Tibial nerve (tissue), 4 donors: ENCODE measurements at regions not wholly inside any gene's neighbourhood (a gene's known extent, or its start where the extent isn't known, plus 50 kb on each side); places are given as distances from the start of the nearest gene placed in this dataset.

ENCODE experiments used
- EP300 ChIP-seq, 2 donors: sonication (generic); formaldehyde crosslinking; IDR thresholded peaks; one replicate each; pipeline ENCODE4 v1.6.1; 2017; ENCODE audit warnings: antibody characterized with exemption in 2 of 2, mild to moderate bottlenecking in 1 of 2
- POLR2A ChIP-seq, 2 donors: fragments of 450-650 bp; IDR thresholded peaks; one replicate each; pipeline ENCODE4 v1.6.1; 2017; ENCODE audit warnings: antibody characterized with exemption in 2 of 2, mild to moderate bottlenecking in 2 of 2, moderate library complexity in 2 of 2
- TF ChIP-seq, protein P1 (sequence below), 5 experiments: fragments of 200-600 bp in 3 of 5; fragments of 450-650 bp in 2 of 5; sonication (generic) in 3 of 5; IDR thresholded peaks; one replicate each; pipeline ENCODE4 v1.5.1; 2016 to 2019; ENCODE audit warnings: antibody characterized with exemption in 5 of 5, mild to moderate bottlenecking in 3 of 5, moderate library complexity in 2 of 5

DNA sequence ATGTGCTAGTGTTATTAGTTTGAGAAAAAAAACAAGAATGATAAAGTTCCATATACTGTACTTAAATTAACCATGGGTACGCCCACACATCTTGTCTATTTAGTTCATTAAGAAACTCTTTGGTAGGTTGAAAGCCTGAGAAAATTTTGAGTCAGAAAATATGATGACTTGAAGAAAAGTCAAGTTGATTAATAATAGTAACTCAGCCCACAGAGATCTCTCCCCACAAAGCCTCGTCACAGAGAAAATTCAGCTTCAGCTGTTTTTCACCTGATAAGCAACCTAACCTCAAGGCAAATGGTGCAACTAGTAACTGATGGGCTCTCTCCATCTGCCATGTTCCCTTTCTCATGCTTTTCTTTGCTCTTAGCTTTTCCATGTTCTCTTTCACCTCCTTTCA, 1021.6 kb downstream of the GATA3 start:
- TF ChIP-seq POLR2A (IDR thresholded peaks at IDR 0.05) (no peak), EP300 (IDR thresholded peaks at IDR 0.05) (no peak)
- TF ChIP-seq, protein P1, sequence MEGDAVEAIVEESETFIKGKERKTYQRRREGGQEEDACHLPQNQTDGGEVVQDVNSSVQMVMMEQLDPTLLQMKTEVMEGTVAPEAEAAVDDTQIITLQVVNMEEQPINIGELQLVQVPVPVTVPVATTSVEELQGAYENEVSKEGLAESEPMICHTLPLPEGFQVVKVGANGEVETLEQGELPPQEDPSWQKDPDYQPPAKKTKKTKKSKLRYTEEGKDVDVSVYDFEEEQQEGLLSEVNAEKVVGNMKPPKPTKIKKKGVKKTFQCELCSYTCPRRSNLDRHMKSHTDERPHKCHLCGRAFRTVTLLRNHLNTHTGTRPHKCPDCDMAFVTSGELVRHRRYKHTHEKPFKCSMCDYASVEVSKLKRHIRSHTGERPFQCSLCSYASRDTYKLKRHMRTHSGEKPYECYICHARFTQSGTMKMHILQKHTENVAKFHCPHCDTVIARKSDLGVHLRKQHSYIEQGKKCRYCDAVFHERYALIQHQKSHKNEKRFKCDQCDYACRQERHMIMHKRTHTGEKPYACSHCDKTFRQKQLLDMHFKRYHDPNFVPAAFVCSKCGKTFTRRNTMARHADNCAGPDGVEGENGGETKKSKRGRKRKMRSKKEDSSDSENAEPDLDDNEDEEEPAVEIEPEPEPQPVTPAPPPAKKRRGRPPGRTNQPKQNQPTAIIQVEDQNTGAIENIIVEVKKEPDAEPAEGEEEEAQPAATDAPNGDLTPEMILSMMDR (IDR thresholded peaks at IDR 0.05): no peak
